Fibroblast of villous mesenchyme (primary cell): ENCODE measurements at regions not wholly inside any gene's neighbourhood (a gene's known extent, or its start where the extent isn't known, plus 50 kb on each side); places are given as distances from the start of the nearest gene placed in this dataset.

Source experiments
- DNase-seq: peaks from one replicate; pipeline ENCODE4 v3.0.0-alpha.2; 2010; ENCODE audit warnings: low read depth
- H3K4me3 ChIP-seq: 2 replicates; pipeline ENCODE4 v1.5.1; 2011; ENCODE audit warnings: low read depth, mild to moderate bottlenecking, low read length
- TF ChIP-seq, protein P1 (sequence below): IDR thresholded peaks from 2 replicates; pipeline ENCODE4 v1.5.1; 2012; ENCODE audit warnings: low read depth, mild to moderate bottlenecking, low read length; ENCODE audit not compliant: insufficient read depth

GRCh38 chrX:117808426-117808825 lies 308.2 kb downstream of the KLHL13 start:
- TF ChIP-seq, protein P1, sequence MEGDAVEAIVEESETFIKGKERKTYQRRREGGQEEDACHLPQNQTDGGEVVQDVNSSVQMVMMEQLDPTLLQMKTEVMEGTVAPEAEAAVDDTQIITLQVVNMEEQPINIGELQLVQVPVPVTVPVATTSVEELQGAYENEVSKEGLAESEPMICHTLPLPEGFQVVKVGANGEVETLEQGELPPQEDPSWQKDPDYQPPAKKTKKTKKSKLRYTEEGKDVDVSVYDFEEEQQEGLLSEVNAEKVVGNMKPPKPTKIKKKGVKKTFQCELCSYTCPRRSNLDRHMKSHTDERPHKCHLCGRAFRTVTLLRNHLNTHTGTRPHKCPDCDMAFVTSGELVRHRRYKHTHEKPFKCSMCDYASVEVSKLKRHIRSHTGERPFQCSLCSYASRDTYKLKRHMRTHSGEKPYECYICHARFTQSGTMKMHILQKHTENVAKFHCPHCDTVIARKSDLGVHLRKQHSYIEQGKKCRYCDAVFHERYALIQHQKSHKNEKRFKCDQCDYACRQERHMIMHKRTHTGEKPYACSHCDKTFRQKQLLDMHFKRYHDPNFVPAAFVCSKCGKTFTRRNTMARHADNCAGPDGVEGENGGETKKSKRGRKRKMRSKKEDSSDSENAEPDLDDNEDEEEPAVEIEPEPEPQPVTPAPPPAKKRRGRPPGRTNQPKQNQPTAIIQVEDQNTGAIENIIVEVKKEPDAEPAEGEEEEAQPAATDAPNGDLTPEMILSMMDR, result no peak
- H3K4me3 ChIP-seq, result no peak overlapping the region
- no peak for DNase-seq

DNA sequence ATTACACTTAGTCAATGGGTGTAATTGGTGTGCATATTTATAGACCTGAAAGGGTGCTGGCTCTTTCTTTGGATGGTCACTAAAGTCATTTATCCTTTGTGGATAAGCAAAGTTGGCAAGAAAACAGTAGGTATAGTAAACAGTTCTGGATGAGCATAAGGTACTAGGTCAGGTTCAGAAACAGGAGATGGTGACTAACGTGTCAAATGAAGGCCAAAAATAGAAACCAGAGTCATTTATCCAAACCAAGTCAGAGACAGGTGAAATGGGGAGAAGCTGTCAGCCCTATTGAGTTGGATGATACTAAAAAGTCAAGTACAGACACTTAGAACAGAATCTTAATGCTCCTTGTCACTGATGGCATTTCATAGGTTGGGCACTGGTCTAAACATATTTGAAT lies 313.1 kb downstream of the KLHL13 start:
- TF ChIP-seq, protein P1, result no peak
- no peak for DNase-seq

GRCh38 chrX:117788339-117788738 lies 328.3 kb downstream of the KLHL13 start:
- TF ChIP-seq, protein P1, result no peak
- no peak for DNase-seq

More for the DNA sequence above, 313.1 kb downstream of the KLHL13 start:
- H3K4me3 ChIP-seq, result no peak overlapping the region

DNA sequence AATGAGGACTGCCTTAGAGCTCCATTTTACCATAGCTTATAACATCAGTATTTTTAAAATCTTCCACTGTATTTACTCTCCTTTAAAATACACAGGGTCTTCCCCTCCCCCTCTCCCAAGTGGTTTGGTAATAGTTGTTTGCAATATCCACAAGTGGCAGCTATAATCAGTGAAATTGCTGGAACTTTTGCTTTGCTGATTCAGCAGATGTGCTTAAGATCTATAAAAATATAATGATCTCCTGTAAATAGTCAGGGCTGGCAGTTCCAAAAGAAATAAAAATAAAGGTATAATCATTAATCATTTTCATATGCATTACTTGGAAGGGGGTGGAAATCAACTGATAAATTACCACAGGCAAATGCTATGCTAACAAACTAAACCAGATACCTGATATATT lies 345.2 kb downstream of the KLHL13 start:
- no peak overlapping the region for H3K4me3 ChIP-seq
- TF ChIP-seq, protein P1, result no peak
- DNase-seq, result no peak

More at GRCh38 chrX:117788339-117788738, 328.3 kb downstream of the KLHL13 start:
- H3K4me3 ChIP-seq, result no peak overlapping the region

- no peak for DNase-seq
- TF ChIP-seq, protein P1, result no peak
- H3K4me3 ChIP-seq, result no peak overlapping the region
These were observed 347.6 kb downstream of the KLHL13 start for GRCh38 chrX:117768861-117769604.

GRCh38 chrX:117765211-117765610 lies 351.4 kb downstream of the KLHL13 start:
- DNase-seq, result no peak
- no peak overlapping the region for H3K4me3 ChIP-seq
- TF ChIP-seq, protein P1, result no peak

- TF ChIP-seq, protein P1, result no peak
- H3K4me3 ChIP-seq, result no peak overlapping the region
- no peak for DNase-seq
These were observed 363.9 kb downstream of the KLHL13 start for GRCh38 chrX:117752745-117753144.
